ENCODE measurements at regions not wholly inside any gene's neighbourhood (a gene's known extent, or its start where the extent isn't known, plus 50 kb on each side); places are given as distances from the start of the nearest gene placed in this dataset.

GRCh38 chr6:134819863-134820800 is 129.8 kb downstream of the ALDH8A1 start:
- Histone ChIP-seq H3K27me3 (no peaks in the 10 kb centered on the region), H3K4me1 (no peaks in the 10 kb centered on the region), H3K27ac (no peak overlapping the region), H3K4me3 (no peak overlapping the region), H3K9me3 (no peaks in the 10 kb centered on the region), H3K36me3 (no peaks in the 10 kb centered on the region)
- no peak for DNase-seq (ENCODE audit: low spot score)
- no peak for TF ChIP-seq CTCF (IDR thresholded peaks at IDR 0.05)

- H3K36me3 ChIP-seq: no peaks in the 10 kb centered on the region
- no peaks in the 10 kb centered on the region for H3K27me3 ChIP-seq
- DNase-seq (ENCODE audit: low spot score): no peak
- H3K4me3 ChIP-seq: no peak overlapping the region
- no peak overlapping the region for H3K27ac ChIP-seq
- no peaks in the 10 kb centered on the region for H3K4me1 ChIP-seq
- TF ChIP-seq CTCF (IDR thresholded peaks at IDR 0.05): no peak
- no peaks in the 10 kb centered on the region for H3K9me3 ChIP-seq
Measured at GRCh38 chr6:134819236-134819635, 130.7 kb downstream of the ALDH8A1 start.

GRCh38 chr6:134817448-134817847 is 132.5 kb downstream of the ALDH8A1 start:
- Histone ChIP-seq H3K4me3 (no peak overlapping the region), H3K27ac (no peak overlapping the region), H3K4me1 (no peaks in the 10 kb centered on the region), H3K36me3 (no peaks in the 10 kb centered on the region), H3K9me3 (no peaks in the 10 kb centered on the region), H3K27me3 (no peaks in the 10 kb centered on the region)
- no peak for DNase-seq (ENCODE audit: low spot score)
- TF ChIP-seq CTCF (IDR thresholded peaks at IDR 0.05): no peak

GRCh38 chr6:134816780-134817179 is 133.1 kb downstream of the ALDH8A1 start:
- Histone ChIP-seq H3K4me1 (no peaks in the 10 kb centered on the region), H3K27me3 (no peaks in the 10 kb centered on the region), H3K4me3 (no peak overlapping the region), H3K27ac (no peak overlapping the region), H3K36me3 (no peaks in the 10 kb centered on the region), H3K9me3 (no peaks in the 10 kb centered on the region)
- no peak for DNase-seq (ENCODE audit: low spot score)
- TF ChIP-seq CTCF (IDR thresholded peaks at IDR 0.05): no peak

GRCh38 chr6:134816300-134816699 is 133.6 kb downstream of the ALDH8A1 start:
- Histone ChIP-seq H3K27me3 (no peaks in the 10 kb centered on the region), H3K4me1 (no peaks in the 10 kb centered on the region), H3K4me3 (no peak overlapping the region), H3K36me3 (no peaks in the 10 kb centered on the region), H3K9me3 (no peaks in the 10 kb centered on the region), H3K27ac (no peak overlapping the region)
- DNase-seq (ENCODE audit: low spot score): no peak
- TF ChIP-seq CTCF (IDR thresholded peaks at IDR 0.05): no peak
